GM23248 (cell line): ENCODE measurements at regions not wholly inside any gene's neighbourhood (a gene's known extent, or its start where the extent isn't known, plus 50 kb on each side); places are given as distances from the start of the nearest gene placed in this dataset.
"Not testable (repeated sequence)": the region's sequence is repeated elsewhere in the genome, so short reads cannot be mapped to it uniquely, and the experiment has no call there.

Experiments
- EZH2 ChIP-seq: fragments of 200-600 bp; sonication (generic); IDR thresholded peaks from 2 replicates; pipeline ENCODE4 v1.6.1; 2018; ENCODE audit warnings: antibody characterized with exemption, mild to moderate bottlenecking; ENCODE audit not compliant: insufficient read depth, poor library complexity, severe bottlenecking
- EZH2phosphoT487 ChIP-seq: fragments of 200-600 bp; sonication (generic); IDR thresholded peaks from 2 replicates; pipeline ENCODE4 v1.6.1; 2018; ENCODE audit warnings: antibody characterized with exemption, moderate library complexity, mild to moderate bottlenecking, low read depth; ENCODE audit not compliant: insufficient read depth

DNA sequence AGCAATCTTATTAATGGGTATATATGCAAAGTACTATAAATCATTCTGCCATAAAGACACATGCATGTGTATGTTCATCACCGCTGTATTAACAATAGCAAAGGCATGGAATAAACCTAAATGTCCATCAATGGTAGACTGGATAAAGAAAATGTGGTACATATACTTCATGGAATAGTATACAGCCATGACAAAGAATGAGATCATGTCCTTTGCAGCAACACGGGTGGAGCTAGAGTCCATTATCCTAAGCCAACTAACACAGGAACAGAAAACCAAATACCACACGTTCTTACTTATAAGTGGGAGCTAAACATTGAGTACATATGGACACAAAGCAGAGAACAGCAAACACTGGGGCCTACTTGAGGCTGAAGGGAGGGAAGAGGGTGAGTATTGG lies 720.8 kb downstream of the GLUD2 start:
- TF ChIP-seq EZH2, EZH2phosphoT487: not testable (repeated sequence)
